HG02884 (cell line): ENCODE measurements at regions not wholly inside any gene's neighbourhood (a gene's known extent, or its start where the extent isn't known, plus 50 kb on each side); places are given as distances from the start of the nearest gene placed in this dataset.
A peak's percentile ranks its signal among the peaks of the same experiment; 100 is the strongest.

ENCODE experiments used
- ATAC-seq: cut with Tn5 transposase; IDR thresholded peaks from one replicate; pipeline ENCODE4 v1.9.1; 2021; ENCODE audit warnings: mild to moderate bottlenecking, moderate library complexity; ENCODE audit not compliant: unreplicated experiment

- ATAC-seq: no peak
These were observed 718.6 kb downstream of the QKI start for GRCh38 chr6:164133095-164133494.

GRCh38 chr6:164130585-164130984 is 716.1 kb downstream of the QKI start:
- no peak for ATAC-seq

GRCh38 chr6:164130151-164130550 is 715.6 kb downstream of the QKI start:
- no peak for ATAC-seq

GRCh38 chr6:164129218-164129617 is 714.7 kb downstream of the QKI start:
- ATAC-seq: no peak

GRCh38 chr6:164128101-164128500 is 713.6 kb downstream of the QKI start:
- no peak for ATAC-seq

GRCh38 chr6:164124986-164125385 is 710.5 kb downstream of the QKI start:
- no peak for ATAC-seq

GRCh38 chr6:164124473-164124872 is 710.0 kb downstream of the QKI start:
- no peak for ATAC-seq

GRCh38 chr6:164122109-164122508 is 707.6 kb downstream of the QKI start:
- ATAC-seq: no peak

- peak; percentile 73 for ATAC-seq
These were observed 707.0 kb downstream of the QKI start for GRCh38 chr6:164121527-164121926.

- no peak for ATAC-seq
These were observed 700.1 kb downstream of the QKI start for GRCh38 chr6:164114651-164115050.

- no peak for ATAC-seq
These were observed 699.5 kb downstream of the QKI start for GRCh38 chr6:164114051-164114450.

GRCh38 chr6:164113637-164114036 is 699.1 kb downstream of the QKI start:
- no peak for ATAC-seq

- ATAC-seq: no peak
These were observed 695.2 kb downstream of the QKI start for GRCh38 chr6:164109770-164110140.

- ATAC-seq: no peak
These were observed 694.6 kb downstream of the QKI start for GRCh38 chr6:164108869-164109769.

- ATAC-seq: no peak
These were observed 693.6 kb downstream of the QKI start for GRCh38 chr6:164108092-164108491.

GRCh38 chr6:164107297-164107995 is 692.9 kb downstream of the QKI start:
- ATAC-seq: no peak

GRCh38 chr6:164106345-164106769 is 691.8 kb downstream of the QKI start:
- peak; percentile 52 for ATAC-seq

- ATAC-seq: no peak
These were observed 691.2 kb downstream of the QKI start for GRCh38 chr6:164105705-164106104.

GRCh38 chr6:164104432-164104831 is 689.9 kb downstream of the QKI start:
- no peak for ATAC-seq

GRCh38 chr6:164102693-164103092 is 688.2 kb downstream of the QKI start:
- ATAC-seq: no peak

- ATAC-seq: no peak
These were observed 687.3 kb downstream of the QKI start for GRCh38 chr6:164101859-164102258.

GRCh38 chr6:164099269-164099865 is 684.8 kb downstream of the QKI start:
- ATAC-seq: no peak
